Hematopoietic multipotent progenitor cell treated with erythropoietin and hydrocortisone succinate and interleukin-3 and kit ligand, for 4 days (in vitro differentiated cells): ENCODE measurements at regions not wholly inside any gene's neighbourhood (a gene's known extent, or its start where the extent isn't known, plus 50 kb on each side); places are given as distances from the start of the nearest gene placed in this dataset.
"Not testable (repeated sequence)": the region's sequence is repeated elsewhere in the genome, so short reads cannot be mapped to it uniquely, and the experiment has no call there.

Source experiments
- DNase-seq: peaks from one replicate; pipeline ENCODE4 v3.0.0-alpha.2; 2015

DNA sequence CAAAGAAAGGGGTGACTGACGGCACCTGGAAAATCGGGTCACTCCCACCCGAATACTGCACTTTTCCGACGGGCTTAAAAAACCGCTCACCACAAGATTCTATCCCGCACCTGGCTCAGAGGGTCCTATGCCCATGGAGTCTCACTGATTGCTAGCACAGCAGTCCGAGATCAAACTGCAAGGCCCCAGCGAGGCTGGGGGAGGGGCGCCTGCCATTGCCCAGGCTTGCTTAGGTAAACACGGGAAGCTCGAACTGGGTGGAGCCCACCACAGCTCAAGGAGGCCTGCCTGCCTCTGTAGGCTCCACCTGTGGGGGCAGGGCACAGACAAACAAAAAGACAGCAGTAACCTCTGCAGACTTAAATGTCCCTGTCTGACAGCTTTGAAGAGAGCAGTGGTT lies 327.0 kb upstream of the MEIS2 start:
- not testable (repeated sequence) for DNase-seq

GRCh38 chr15:37446921-37447320 lies 346.6 kb upstream of the MEIS2 start:
- DNase-seq: no peak

- no peak for DNase-seq
Observed at GRCh38 chr15:37452498-37452897, 352.1 kb upstream of the MEIS2 start.

DNA sequence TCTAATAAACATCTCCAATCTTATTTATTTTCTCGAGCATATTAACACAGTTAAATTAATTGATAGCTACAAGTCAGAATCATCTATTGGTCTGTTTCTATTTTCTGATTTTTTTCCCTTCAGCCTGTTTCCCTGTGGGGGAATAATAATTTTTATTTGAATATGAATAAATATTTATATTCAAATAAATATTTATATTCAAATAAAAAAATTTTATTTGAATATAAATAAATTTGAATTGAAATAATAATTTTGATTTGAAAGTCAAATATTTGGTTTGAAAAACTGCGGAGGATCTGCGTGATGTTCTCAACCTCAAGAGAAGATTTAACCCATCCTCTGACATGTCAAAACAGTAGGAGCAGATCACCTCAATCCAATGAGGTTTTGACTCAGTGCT lies 380.1 kb upstream of the MEIS2 start:
- DNase-seq: no peak

- DNase-seq: no peak
Observed at GRCh38 chr15:37481126-37481525, 380.8 kb upstream of the MEIS2 start.

GRCh38 chr15:37483779-37484178 lies 383.4 kb upstream of the MEIS2 start:
- DNase-seq: no peak

GRCh38 chr15:37485056-37485455 lies 384.7 kb upstream of the MEIS2 start:
- no peak for DNase-seq

DNA sequence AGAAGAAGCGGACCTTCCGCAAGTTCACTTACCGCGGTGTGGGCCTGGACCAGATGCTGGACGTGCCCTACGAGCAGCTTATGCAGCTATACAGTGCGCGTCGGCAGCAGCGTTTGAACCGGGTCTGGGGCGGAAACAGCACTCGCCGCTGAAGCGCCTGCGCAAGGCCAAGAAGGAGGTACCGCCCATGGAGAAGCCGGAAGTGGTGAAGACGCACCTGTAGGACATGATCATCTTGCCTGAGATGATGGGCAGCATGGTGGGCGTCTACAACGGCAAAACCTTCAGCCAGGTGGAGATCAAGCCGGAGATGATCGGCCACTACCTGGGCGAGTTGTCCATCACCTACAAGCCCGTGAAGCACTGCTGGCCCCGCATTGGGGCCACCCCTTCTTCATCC lies 390.4 kb upstream of the MEIS2 start:
- DNase-seq: no peak

- DNase-seq: no peak
Observed at GRCh38 chr15:37516621-37517020, 416.3 kb upstream of the MEIS2 start.

GRCh38 chr15:37517191-37517895 lies 417.0 kb upstream of the MEIS2 start:
- DNase-seq: no peak

DNA sequence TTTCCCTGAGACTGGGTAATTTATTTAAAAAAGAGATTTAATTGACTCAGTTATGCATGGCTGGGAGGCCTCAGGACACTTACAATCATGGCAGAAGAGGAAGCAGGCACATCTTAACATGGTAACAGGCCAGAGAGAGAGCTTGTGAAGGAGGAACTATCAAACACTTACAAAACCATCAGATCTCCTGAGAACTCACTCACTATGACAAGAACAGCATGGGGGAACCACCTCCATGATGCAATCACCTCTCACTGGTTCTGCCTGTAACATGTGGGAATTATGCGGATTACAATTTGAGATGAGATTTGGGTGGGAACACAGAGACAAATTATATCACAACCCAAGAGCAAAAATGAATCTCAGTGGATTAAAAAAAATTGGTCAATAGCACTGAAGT lies 416.0 kb upstream of the TMCO5A start:
- DNase-seq: no peak

DNA sequence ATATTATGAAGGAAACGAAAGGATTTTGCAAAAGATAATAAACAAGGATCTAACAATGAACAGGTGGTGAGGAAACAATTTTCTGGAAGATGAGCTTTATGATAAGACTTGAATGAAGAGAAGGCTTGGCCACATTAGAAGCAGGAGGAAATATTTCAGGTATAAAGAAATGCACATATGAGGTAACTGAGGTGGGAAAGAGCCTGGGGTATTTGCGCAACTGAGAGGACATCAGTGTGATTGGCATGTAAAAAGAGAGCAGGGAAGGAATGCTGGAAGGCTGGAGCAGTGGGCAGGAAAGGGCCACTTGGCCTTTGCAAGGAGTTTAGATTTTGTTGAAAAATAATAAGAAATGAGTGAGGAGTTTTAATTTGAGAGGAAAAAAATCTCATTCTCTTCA lies 414.4 kb upstream of the TMCO5A start:
- DNase-seq: no peak

- no peak for DNase-seq
Observed at GRCh38 chr15:37520882-37521281, 413.6 kb upstream of the TMCO5A start.

GRCh38 chr15:37524601-37525000 lies 409.8 kb upstream of the TMCO5A start:
- DNase-seq: no peak

- DNase-seq: no peak
Observed at GRCh38 chr15:37528432-37528831, 406.0 kb upstream of the TMCO5A start.

DNA sequence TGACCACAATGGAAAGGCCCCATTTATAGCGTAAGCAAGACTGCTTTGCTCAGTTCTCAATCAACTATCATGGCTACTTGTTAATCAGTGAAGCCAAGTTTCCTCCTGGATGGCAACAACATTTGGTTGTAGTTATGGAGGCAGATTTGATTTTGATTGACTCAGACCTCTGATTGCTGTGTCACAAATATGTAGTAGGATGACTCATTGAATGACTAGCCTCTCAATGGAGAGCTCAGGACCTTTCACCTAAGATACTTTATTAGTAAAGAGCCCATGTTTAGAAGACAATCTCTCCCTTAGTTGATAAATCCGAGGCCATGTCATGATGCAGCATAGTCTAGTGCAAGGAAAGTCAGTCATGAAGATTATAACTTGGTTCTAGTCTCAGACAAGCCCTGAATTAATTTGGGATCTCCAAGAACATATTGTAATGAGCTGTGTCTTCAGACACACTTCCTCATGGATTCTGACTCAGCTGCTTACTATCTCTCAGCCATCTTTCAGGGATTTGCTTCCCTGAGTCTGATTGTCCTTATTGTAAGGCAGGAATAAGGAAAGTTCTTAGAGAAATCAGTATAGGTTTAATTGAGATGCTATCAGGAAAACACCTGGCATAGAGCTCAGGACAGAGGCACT lies 397.4 kb upstream of the TMCO5A start:
- DNase-seq: no peak

GRCh38 chr15:37537802-37538201 lies 396.6 kb upstream of the TMCO5A start:
- no peak for DNase-seq

- no peak for DNase-seq
Observed at GRCh38 chr15:37548116-37548515, 386.3 kb upstream of the TMCO5A start.

DNA sequence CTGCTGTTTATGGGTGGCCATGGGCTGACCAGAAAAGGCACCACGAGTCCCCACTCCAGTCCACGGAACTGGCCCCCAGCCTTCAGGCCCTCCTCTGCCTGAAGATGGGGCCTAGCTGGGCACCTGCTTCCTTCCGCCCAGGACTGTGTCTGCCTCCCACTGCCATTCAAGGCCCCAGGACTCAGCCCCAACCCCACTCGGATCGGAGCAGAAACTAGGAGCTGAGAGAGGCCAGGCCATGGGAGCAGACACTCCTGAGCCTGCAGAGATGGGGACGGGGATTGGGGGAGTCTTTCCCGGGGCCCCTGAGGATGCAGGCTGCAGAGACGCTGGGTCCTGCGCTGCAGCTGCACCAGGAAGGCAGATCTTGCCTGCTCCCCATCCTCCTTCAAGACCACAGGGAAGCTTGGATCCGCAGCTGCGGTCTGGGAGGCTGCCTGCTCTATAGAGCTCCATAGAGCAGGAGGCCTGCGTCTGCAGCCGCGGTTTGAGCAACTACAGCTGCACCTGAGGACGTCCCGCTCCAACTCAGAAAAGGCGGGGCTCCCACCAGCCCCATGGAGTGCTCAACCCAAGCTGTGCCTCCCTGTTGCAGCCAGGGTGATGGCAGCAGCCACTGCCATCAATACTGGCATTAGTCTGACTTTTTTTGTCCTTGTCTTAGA lies 383.9 kb upstream of the TMCO5A start:
- no peak for DNase-seq

DNA sequence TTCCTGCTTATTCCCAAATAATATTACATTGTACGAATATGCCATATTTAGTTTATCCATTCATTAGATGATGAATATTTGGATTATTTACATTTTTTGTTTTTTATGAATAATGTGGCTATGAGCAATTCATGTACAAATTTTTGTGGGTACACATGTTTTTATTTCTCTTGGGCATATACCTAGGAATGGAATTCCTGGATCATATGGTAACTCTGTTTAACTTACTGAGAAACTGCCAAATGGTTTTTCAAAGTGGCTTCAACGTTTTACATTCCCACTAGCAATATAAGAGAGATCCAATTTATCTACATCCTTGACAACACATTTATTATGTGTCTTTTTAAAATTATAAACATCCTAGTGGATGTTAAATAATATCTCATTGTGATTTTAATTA lies 362.0 kb upstream of the TMCO5A start:
- no peak for DNase-seq

DNA sequence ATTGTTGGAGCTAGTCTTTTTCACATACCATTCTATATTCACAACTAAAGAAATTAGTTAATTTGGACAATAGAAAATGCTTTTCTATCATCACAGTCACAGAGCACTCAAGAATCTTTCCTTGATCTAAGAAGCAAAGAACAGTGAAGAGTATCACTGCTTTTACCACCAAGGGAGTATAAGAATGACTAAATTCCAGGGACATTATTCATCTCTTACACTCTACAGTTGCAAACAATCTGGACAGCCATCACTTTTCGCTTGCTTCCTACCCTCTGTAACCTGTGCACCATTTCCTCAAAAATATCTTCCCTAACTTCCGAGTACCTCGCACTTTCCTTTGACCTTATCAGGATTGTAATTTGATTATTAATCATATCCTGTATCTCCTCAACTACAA lies 359.5 kb upstream of the TMCO5A start:
- no peak for DNase-seq

DNA sequence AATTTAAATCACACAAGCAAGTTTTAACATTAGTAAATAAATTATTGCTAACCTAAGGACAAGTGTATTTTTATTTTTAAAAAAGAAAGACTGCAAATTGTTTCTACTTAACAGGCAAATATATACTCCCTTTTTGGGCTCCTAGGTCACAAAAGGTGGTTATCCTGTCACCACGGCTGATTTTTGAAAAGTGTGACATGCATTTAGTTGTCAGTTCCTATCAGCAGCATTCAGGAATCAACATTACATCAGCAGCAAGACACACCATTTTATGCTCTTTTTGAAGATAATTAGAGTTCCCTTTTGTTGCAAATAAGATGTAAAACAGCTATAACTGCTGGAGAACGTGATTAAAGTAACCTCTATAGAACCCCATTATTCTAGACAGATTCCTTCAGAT lies 357.5 kb upstream of the TMCO5A start:
- no peak for DNase-seq

- DNase-seq: no peak
Observed at GRCh38 chr15:37581866-37582532, 352.4 kb upstream of the TMCO5A start.

DNA sequence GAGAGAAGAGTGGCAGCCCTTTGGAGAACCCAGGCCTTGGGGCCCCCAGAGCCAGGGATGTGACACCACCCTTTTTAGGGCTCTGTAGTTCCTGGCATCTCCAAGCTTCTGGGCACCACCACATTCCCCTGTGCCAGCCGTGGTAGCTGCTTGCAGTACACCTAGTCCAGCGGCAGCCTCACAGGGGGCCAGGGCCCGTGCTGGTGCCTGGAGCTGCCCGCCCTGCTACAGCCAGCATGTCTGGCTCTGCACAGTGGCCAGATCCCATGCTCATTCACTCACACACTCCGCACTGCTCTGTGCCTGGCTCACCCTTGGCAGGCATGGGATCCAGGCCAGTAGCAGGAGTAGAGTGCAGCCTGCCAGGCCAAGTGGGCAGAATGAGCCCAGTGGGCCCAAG lies 351.6 kb upstream of the TMCO5A start:
- no peak for DNase-seq
